Astrocyte of the hippocampus (primary cell): ENCODE measurements at regions not wholly inside any gene's neighbourhood (a gene's known extent, or its start where the extent isn't known, plus 50 kb on each side); places are given as distances from the start of the nearest gene placed in this dataset.
A peak's percentile ranks its signal among the peaks of the same experiment; 100 is the strongest.
"Not testable (repeated sequence)": the region's sequence is repeated elsewhere in the genome, so short reads cannot be mapped to it uniquely, and the experiment has no call there.

Experiments
- DNase-seq: peaks from one replicate; pipeline ENCODE4 v3.0.0; 2011; ENCODE audit warnings: low read depth, low spot score

GRCh38 chr6:159407211-159407780 is 238.1 kb downstream of the FNDC1 start:
- DNase-seq: not testable (repeated sequence)

GRCh38 chr6:159404296-159404695 is 235.1 kb downstream of the FNDC1 start:
- no peak for DNase-seq

DNA sequence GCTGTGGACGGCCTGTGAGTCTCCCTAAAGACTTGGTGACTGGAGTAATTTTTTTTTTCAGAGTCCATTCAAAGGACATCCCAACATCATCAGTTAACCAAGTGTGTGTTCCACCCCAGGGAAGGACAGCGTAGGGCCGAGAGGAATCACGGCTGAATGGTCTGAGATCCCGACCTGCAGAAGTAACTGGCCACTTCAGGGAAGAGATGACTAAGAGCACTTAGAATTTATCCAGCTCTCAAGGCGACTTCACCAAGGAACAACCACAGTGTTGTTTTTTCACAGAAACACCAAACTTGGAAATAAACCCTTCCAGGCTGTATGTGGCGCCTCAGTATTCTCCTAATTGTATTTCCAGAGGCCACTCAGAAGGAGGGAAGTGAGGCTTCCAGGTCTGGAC is 231.6 kb downstream of the FNDC1 start:
- DNase-seq: peak; percentile 9

DNA sequence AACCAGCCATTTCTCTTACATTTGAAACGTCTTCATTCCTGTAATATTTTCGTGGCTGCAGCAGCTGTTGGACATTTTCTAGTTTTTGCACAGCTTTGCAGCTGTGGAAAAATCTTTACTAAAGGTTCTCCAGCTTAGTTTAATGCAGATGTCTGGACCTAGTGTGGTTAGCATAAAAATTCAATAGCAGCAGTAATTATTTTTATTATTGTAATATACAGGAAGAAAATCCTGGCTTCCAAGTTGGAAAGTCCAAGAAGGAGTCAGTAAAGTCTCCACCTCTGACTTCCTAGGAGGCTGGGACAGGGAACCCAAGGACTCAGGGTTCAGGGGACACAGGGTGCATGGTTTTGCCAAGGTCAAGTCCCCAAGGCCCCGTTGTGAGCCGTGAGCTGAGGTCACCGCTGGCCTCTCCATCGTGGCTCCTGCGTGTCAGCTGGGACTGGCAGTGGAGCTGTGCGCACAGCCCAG is 230.6 kb downstream of the FNDC1 start:
- DNase-seq: no peak

DNA sequence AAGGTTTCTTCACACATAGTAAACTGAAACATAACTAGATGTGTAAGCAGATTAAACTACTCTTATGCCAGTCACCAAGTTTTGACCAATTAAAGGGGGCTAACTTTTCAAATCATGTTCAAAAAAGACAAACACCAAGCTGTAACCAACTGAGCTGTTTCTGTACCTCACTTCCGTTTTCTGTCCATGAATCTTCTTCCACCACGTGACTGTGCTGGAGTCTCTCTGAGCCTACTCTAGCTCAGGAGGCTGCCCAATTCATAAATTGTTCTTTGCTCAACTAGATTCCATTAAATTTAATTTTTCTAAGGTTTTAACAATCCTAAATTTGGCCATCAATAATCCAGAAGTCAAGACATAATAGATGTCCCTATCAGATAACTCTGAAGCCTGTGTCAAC is 229.4 kb downstream of the FNDC1 start:
- DNase-seq: no peak

DNA sequence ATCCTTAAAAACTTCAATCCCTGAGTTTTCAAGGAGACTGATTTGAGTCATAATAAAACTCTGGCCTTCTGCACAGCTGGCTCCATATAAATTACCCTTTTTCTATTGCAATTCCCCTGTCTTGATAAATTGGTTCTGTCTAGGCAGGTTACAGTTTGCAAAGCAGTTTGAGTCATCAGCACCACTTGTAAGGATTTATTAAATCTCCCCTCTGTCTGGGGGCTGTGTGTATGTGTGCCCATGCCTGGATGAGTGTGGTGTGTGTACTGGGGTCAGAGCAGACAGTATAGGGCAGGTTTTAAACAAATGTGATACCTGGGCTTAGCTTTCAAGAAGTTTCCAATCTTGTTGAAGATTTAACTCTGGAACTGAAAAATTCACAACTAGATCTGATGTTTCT is 228.6 kb downstream of the FNDC1 start:
- no peak for DNase-seq

DNA sequence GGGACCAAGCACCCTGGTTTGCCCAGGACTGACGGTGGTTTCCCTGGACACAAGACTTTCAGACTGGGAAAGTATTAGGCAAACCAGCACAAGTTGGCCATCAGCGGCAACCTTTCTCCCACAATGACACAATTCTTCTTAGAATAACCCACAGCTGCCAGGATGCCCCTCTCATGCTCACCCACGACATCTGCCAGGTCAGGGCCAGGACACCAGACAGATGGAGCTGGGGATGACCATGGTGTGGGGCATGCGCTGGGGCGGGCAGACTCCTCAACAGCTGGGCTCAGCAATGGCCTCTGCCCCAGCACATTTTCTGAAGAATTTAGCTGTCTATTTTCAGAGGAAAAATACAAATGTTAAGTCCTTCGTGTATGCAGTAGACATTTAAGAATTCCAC is 226.4 kb downstream of the FNDC1 start:
- no peak for DNase-seq

DNA sequence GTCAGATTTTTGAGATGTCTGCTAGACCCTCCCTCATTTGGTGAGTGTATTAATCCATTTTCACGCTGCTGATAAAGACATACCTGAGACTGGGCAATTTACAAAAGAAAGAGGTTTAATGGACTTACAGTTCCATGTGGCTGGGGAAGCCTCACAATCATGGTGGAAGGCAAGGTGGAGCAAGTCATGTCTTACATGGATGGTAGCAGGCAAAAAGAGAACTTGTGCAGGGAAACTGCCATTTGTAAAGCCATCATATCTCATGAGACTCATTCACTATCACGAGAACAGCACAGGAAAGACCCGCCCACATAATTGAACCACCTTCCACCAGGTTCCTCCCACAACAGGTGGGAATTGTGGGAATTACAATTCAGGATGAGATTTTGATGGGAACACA is 223.5 kb downstream of the FNDC1 start:
- DNase-seq: not testable (repeated sequence)

- peak; percentile 44 for DNase-seq
These were observed 221.2 kb downstream of the FNDC1 start for GRCh38 chr6:159390381-159390780.

GRCh38 chr6:159389695-159390094 is 220.5 kb downstream of the FNDC1 start:
- no peak for DNase-seq

DNA sequence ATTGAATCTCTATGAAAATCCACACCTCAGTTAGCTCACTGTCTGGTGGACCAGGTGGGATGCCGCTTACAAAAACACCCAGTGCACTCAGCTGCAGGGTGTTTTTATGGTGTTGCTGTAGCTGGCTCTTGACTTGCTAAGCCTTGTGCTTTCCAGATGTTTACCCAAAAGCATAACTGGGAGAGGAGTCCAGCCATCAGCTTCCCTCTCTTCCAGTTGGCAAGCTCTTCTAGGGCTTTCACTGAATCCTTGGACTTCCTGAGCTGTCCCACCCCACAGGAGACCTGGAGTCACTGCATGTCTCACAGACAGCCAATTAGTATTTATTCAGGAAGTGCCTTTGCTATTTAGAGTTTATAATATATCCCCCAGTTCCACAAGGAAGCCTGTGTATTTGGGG is 210.9 kb downstream of the FNDC1 start:
- DNase-seq: no peak

DNA sequence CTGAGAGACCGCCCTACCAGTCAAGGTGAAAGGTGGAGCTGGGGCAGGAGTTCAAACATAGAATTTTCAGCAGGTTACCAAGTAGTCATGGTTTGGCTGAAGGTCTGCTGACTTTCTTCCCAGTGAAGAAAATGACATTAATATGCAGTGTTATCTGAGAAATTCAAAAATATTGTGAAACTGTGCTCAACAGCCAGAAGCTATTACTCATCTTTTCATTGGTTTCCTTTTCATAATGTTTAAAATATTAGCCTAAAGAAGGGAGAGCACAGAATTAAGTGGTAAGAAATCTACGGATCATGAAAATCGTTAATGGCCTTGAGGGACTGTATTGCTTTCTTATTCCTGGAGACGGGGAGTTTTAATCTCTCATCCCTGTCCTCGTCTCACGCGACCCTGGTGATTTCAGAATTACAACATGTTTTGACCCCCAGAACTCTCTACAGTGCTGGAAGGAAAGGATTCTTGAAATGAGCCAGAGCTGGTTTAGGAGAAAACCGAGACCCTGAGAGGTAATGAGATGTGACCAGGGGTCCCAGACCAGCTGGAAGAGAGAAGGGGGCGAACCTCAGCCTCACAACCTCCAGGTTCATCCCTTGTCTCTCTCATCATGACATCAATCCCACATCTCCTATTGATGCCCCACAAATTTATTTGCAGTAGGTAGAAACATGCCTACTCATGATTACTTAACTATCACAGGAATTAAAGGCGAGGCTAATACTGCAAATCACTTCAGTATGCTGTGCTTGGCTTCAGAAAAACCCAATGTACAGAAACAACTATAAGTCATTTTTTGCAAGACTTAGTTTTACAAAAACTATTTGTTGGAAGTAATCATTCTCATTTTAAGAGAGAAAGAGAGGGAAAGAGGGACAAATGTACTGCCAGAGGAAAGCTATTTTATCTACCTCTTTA is 209.5 kb downstream of the FNDC1 start:
- DNase-seq: no peak

DNA sequence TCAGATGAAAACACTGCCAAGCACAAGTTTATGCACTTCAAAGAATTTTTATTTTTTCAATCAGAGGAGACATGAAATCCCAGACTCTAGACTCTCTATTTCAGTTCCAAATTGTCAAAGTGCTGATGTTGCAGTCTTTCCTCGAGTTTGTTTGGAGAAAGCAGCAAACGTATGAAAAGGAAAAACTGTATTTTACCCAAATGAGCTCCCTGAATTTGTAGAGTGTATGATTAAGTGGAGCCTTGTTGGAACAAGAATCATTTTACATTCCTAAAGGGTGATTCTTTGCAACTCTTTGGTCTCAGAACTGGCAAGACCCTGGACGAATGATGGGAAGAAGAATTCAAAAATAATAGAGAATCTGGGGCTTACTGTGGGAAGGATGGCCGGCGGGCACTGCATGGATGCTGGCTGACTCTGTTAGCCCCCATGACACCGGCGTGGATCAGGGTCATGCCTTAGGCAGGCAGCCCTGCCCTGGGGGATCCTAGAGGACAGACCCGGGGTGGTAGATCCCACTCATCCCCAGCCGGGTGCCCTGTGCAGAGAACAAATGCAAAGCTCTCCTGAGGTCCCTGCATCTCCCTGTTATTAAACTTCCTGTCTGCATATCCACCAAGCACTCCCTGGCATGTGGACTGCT is 207.4 kb downstream of the FNDC1 start:
- DNase-seq: peak; percentile 20

GRCh38 chr6:159375014-159375413 is 205.8 kb downstream of the FNDC1 start:
- DNase-seq: no peak

DNA sequence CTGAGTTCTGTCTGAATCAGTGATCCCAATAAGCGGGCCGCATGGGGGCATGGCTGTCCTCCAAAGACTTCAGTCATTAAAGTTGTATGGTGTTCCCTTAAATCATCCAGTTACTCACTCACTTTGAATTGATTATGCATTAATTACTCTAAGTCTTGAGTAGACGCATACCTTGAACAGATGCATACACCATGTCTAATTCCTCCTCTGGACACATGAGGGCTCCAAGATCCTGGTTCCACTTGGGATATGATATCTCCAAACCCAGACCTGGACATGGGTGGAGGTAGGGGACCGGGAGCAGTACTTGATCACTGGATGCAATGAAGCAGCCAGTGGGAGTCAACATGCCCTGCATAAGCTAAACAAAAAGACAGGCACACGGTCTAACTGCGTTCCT is 204.5 kb downstream of the FNDC1 start:
- DNase-seq: no peak

DNA sequence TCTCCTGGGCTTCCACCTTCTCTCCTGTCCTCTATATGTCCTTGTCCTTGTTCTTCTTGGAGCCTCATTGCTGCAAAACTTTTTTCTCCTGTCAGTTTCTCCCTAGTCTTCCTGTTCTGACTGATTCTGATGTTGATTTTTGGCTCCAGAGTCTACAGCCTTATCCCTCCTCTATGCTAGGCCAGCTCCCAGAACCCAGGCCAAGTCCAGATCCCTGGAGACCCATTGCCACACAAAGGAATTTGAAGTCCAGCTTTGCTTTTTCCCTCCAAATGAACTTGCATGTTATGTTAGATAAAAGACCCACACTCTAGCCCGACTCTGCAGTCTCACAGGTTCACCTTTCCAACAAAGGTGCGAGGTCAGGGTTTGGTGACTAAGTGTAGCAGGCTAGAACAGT is 203.1 kb downstream of the FNDC1 start:
- DNase-seq: no peak

DNA sequence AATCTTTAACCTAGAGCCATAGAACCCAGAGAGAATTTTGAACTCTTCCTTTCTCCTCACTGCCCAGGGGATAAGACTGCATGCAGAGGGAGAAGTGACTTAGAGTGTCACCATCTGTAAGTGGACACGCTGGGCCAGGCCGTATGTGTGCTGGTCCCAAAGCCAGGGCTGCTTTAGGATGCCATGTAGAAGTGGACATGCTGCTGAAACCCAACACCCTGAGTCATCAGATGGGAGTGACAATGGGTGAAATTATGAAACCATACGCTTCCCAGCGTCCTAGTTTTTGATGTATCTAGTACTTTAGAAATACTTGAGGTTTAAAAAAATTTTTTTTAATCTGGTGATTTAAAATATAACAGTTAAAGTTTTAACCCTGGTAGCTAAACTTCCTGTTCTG is 191.1 kb downstream of the FNDC1 start:
- no peak for DNase-seq

- DNase-seq: no peak
These were observed 190.5 kb downstream of the FNDC1 start for GRCh38 chr6:159359581-159360297.

DNA sequence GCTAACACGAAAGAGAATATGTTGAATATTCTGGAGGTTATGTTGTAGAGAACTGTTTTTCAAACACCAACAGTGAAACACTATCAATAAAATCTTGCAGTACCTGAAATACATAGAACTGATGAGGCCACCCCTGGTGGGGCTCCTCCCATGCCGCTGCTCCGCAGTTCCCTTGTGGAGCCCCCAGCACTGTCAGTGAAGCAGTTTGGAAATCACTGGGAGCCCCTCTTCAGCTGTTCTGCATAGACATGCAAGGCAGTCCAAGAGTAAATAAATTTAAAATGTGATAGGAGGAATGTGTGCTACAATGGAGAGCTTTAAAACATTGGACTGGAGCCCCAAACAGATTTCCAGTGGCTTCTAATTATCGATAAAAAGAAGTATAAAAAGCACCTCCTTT is 189.4 kb downstream of the FNDC1 start:
- DNase-seq: no peak

- DNase-seq: no peak
These were observed 188.2 kb downstream of the FNDC1 start for GRCh38 chr6:159357211-159357915.

DNA sequence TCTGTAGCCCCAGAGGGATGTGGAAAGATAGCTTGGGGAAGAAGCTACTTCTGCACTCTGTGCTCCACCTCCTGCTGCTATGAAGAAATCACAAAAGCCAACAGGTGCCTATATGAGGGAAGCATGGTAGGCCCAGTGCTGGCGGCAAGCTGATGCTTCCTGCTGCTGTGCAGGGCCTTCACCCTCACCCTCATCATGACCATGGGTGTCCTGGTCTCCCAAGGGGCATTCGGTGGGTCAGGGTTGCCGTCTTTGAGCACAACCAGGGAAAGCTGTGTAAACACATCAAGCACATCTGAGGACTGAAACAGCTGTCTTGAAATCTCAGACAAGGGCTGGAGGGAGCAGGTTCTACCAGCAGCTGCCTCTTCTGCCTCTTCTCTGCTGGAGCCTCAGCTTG is 184.0 kb downstream of the FNDC1 start:
- no peak for DNase-seq
